Naive thymus-derived CD4-positive, alpha-beta T cell (primary cell): ENCODE measurements at regions not wholly inside any gene's neighbourhood (a gene's known extent, or its start where the extent isn't known, plus 50 kb on each side); places are given as distances from the start of the nearest gene placed in this dataset.
A peak's percentile ranks its signal among the peaks of the same experiment; 100 is the strongest.

Experiments
- ATAC-seq: fragments of 150-1000 bp; cut with Tn5 transposase; 2 replicates; pipeline ENCODE4 v1.10.0; 2021; ENCODE audit warnings: mild to moderate bottlenecking, moderate library complexity
- CTCF ChIA-PET: fragments of 350-600 bp; sonication (Branson Sonifier 250); formaldehyde crosslinking; loops from one replicate; lab custom pipeline; 2021; ENCODE audit warnings: antibody characterized with exemption; lab: Charles Lee
- POLR2A ChIA-PET: fragments of 350-600 bp; sonication (Branson Sonifier 250); formaldehyde crosslinking; loops from one replicate; lab custom pipeline; 2021; ENCODE audit warnings: antibody characterized with exemption, inconsistent platforms; lab: Charles Lee
- DNase-seq, 9 donors: peaks; one replicate each; pipeline versions ENCODE4 v3.0.0 to v3.0.0-alpha.2; 2020 to 2022; ENCODE audit warnings: mixed read lengths in 1 of 9
- H3K27ac ChIP-seq: one replicate; pipeline ENCODE4 v1.7.0; 2013; ENCODE audit warnings: mild to moderate bottlenecking, low read depth, low read length, moderate library complexity
- H3K27me3 ChIP-seq, 2 donors: one replicate each; pipeline ENCODE4 v1.7.0; 2013; ENCODE audit warnings: low read length in 2 of 2, mild to moderate bottlenecking in 2 of 2, moderate library complexity in 2 of 2; ENCODE audit not compliant: control insufficient read depth in 2 of 2, insufficient read depth in 2 of 2
- H3K36me3 ChIP-seq, 3 experiments: 1 replicate in 2 of 3; 2 replicates in 1 of 3; pipeline ENCODE4 v1.7.0; 2013; ENCODE audit warnings: low read length in 3 of 3, mild to moderate bottlenecking in 3 of 3, moderate library complexity in 1 of 3; ENCODE audit not compliant: insufficient read depth in 3 of 3, control insufficient read depth in 2 of 3
- H3K4me1 ChIP-seq, 2 donors: one replicate each; pipeline ENCODE4 v1.7.0; 2013; ENCODE audit warnings: low read length in 2 of 2, mild to moderate bottlenecking in 2 of 2, moderate library complexity in 1 of 2; ENCODE audit not compliant: control insufficient read depth in 2 of 2, insufficient read depth in 2 of 2
- H3K4me3 ChIP-seq: 2 replicates; pipeline ENCODE4 v1.7.0; 2013; ENCODE audit warnings: mild to moderate bottlenecking, low read length
- H3K9me3 ChIP-seq, 3 experiments: 1 replicate in 2 of 3; 2 replicates in 1 of 3; pipeline ENCODE4 v1.7.0; 2013; ENCODE audit warnings: low read length in 3 of 3; ENCODE audit not compliant: control insufficient read depth in 2 of 3
- H3K27ac Mint-ChIP-seq, 9 donors: one replicate each; pipeline ENCODE4 v1.8.0; 2020 to 2022; ENCODE audit warnings: mixed read lengths in 9 of 9, mild to moderate bottlenecking in 8 of 9, moderate library complexity in 5 of 9, inconsistent platforms in 2 of 9
- H3K27me3 Mint-ChIP-seq, 5 donors: one replicate each; pipeline ENCODE4 v1.8.0; 2021 to 2022; ENCODE audit warnings: mixed read lengths in 5 of 5, mild to moderate bottlenecking in 1 of 5
- H3K36me3 Mint-ChIP-seq, 5 donors: one replicate each; pipeline ENCODE4 v1.8.0; 2020 to 2022; ENCODE audit warnings: mixed read lengths in 5 of 5, mild to moderate bottlenecking in 3 of 5, inconsistent platforms in 1 of 5
- H3K4me1 Mint-ChIP-seq, 7 donors: one replicate each; pipeline ENCODE4 v1.8.0; 2020 to 2022; ENCODE audit warnings: mixed read lengths in 7 of 7, mild to moderate bottlenecking in 3 of 7, inconsistent platforms in 1 of 7
- H3K4me3 Mint-ChIP-seq, 10 donors: one replicate each; pipeline ENCODE4 v1.8.0; 2020 to 2022; ENCODE audit warnings: mild to moderate bottlenecking in 10 of 10, mixed read lengths in 10 of 10, moderate library complexity in 6 of 10, inconsistent platforms in 2 of 10
- H3K9me3 Mint-ChIP-seq, 11 donors: one replicate each; pipeline ENCODE4 v1.8.0; 2020 to 2022; ENCODE audit warnings: mixed read lengths in 11 of 11, mild to moderate bottlenecking in 4 of 11, inconsistent platforms in 1 of 11, moderate library complexity in 1 of 11
- intact Hi-C, 2 donors: fragments of 100-400 bp; cut with micrococcal nuclease; formaldehyde crosslinking; loops; one replicate each; pipeline ENCODE4 v1.15.1; 2023

DNA sequence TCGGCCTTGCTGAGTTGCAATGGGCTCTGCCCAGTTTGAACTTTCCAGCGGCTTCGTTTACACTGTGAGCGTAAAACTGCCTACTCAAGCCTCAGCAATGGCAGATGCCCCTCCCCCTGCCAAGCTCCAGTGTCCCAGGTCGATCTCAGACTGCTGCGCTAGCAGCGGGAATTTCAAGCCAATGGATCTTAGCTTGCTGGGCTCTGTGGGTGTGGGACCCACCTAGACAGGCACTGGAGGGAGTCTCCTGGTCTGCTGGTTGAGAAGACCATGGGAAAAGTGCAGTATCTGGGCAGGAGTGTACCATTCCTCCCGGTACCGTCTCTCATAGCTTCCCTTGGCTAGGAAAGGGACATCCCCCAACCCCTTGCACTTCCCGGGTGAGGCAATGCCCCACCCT, 88.2 kb downstream of the KLHL28 start:
- ChIA-PET POLR2A (no interaction called here), CTCF (no interaction called here)
- intact Hi-C loops, result no loop called here
- H3K27ac ChIP-seq, result no peak overlapping the region
- H3K4me3 Mint-ChIP-seq, result no peak overlapping the region
- H3K4me3 ChIP-seq, result no peak overlapping the region
- ATAC-seq (no peak), DNase-seq (no peak)
- peaks cover 0 to 28% (median 25%) of the 10 kb centered on the region in 5 donors for H3K27me3 Mint-ChIP-seq
- H3K36me3 ChIP-seq, result no peaks in the 10 kb centered on the region
- H3K27me3 ChIP-seq, result no peaks in the 10 kb centered on the region
- no peaks in the 10 kb centered on the region for H3K4me1 Mint-ChIP-seq
- peaks cover 0 to 20% (median 7%) of the 10 kb centered on the region in 11 donors for H3K9me3 Mint-ChIP-seq
- no peak overlapping the region for H3K27ac Mint-ChIP-seq
- H3K36me3 Mint-ChIP-seq, result peaks cover 0 to 4% (median 0%) of the 10 kb centered on the region in 5 donors
- no peaks in the 10 kb centered on the region for H3K9me3 ChIP-seq
- H3K4me1 ChIP-seq, result no peaks in the 10 kb centered on the region

- ChIA-PET POLR2A (no interaction called here), CTCF (no interaction called here)
- H3K9me3 Mint-ChIP-seq, result peaks cover 0 to 19% (median 4%) of the 10 kb centered on the region in 11 donors
- H3K27ac Mint-ChIP-seq, result no peak overlapping the region
- H3K27ac ChIP-seq, result no peak overlapping the region
- H3K27me3 ChIP-seq, result no peaks in the 10 kb centered on the region
- no peaks in the 10 kb centered on the region for H3K36me3 ChIP-seq
- no peaks in the 10 kb centered on the region for H3K36me3 Mint-ChIP-seq
- H3K4me1 Mint-ChIP-seq, result no peaks in the 10 kb centered on the region
- H3K4me3 Mint-ChIP-seq, result no peak overlapping the region
- intact Hi-C loops, result no loop called here
- no peak for ATAC-seq
- H3K27me3 Mint-ChIP-seq, result peaks cover 0 to 21% (median 7%) of the 10 kb centered on the region in 5 donors
- H3K4me3 ChIP-seq, result no peak overlapping the region
- no peaks in the 10 kb centered on the region for H3K9me3 ChIP-seq
- no peak for DNase-seq
- H3K4me1 ChIP-seq, result no peaks in the 10 kb centered on the region
Measured at GRCh38 chr14:44866770-44867169, 95.0 kb downstream of the KLHL28 start.

DNA sequence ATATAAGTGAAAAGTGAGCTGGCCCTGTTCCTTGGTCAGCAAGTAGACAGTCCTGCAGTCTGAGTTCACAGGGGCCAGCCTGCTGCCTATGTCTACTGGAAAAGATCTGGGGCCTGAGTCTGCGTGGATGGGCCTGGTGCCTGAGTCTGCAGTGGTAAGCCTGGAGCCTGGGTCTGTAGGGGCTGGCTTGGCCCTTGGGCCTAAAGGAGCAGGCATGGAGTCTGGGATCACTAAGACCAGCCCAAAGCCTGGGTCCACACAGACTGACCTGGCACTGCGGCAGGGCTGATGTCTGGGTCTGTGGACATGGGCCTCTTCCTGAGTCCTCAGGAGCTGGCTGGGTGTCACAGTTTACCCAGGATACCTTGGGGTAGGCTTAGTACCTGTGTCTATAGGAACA, 95.4 kb downstream of the KLHL28 start:
- Histone ChIP-seq H3K9me3 (no peaks in the 10 kb centered on the region), H3K27ac (no peak overlapping the region), H3K36me3 (no peaks in the 10 kb centered on the region), H3K4me1 (no peaks in the 10 kb centered on the region), H3K4me3 (no peak overlapping the region), H3K27me3 (no peaks in the 10 kb centered on the region)
- ChIA-PET CTCF (no interaction called here), POLR2A (no interaction called here)
- no peaks in the 10 kb centered on the region for H3K36me3 Mint-ChIP-seq
- H3K27me3 Mint-ChIP-seq, result peaks cover 0 to 21% (median 7%) of the 10 kb centered on the region in 5 donors
- no peaks in the 10 kb centered on the region for H3K4me1 Mint-ChIP-seq
- DNase-seq, result no peak
- H3K4me3 Mint-ChIP-seq, result no peak overlapping the region
- no peak overlapping the region for H3K27ac Mint-ChIP-seq
- H3K9me3 Mint-ChIP-seq, result peaks cover 0 to 14% (median 4%) of the 10 kb centered on the region in 11 donors
- intact Hi-C loops, result no loop called here
- ATAC-seq, result no peak

- H3K4me1 ChIP-seq, result no peaks in the 10 kb centered on the region
- intact Hi-C loops, result no loop called here
- ChIA-PET POLR2A (no interaction called here), CTCF (no interaction called here)
- H3K4me1 Mint-ChIP-seq, result no peaks in the 10 kb centered on the region
- no peak overlapping the region for H3K4me3 ChIP-seq
- no peaks in the 10 kb centered on the region for H3K36me3 Mint-ChIP-seq
- peaks cover 0 to 7% (median 0%) of the 10 kb centered on the region in 11 donors for H3K9me3 Mint-ChIP-seq
- no peak for ATAC-seq
- H3K36me3 ChIP-seq, result no peaks in the 10 kb centered on the region
- no peak overlapping the region for H3K4me3 Mint-ChIP-seq
- no peaks in the 10 kb centered on the region for H3K27me3 ChIP-seq
- H3K9me3 ChIP-seq, result no peaks in the 10 kb centered on the region
- peaks cover 3 to 27% (median 17%) of the 10 kb centered on the region in 5 donors for H3K27me3 Mint-ChIP-seq
- no peak overlapping the region for H3K27ac ChIP-seq
- DNase-seq, result no peak
- no peak overlapping the region for H3K27ac Mint-ChIP-seq
Measured at GRCh38 chr14:44863271-44863670, 98.5 kb downstream of the KLHL28 start.

- Mint-ChIP-seq H3K9me3 (peaks cover 0 to 4% (median 0%) of the 10 kb centered on the region in 11 donors), H3K4me1 (no peaks in the 10 kb centered on the region), H3K4me3 (no peak overlapping the region), H3K27ac (no peak overlapping the region), H3K27me3 (peaks cover 0 to 41% (median 37%) of the 10 kb centered on the region in 5 donors), H3K36me3 (peaks cover 0 to 7% (median 0%) of the 10 kb centered on the region in 5 donors)
- Histone ChIP-seq H3K27me3 (no peaks in the 10 kb centered on the region), H3K36me3 (no peaks in the 10 kb centered on the region), H3K4me1 (no peaks in the 10 kb centered on the region), H3K4me3 (no peak overlapping the region), H3K27ac (no peak overlapping the region), H3K9me3 (no peaks in the 10 kb centered on the region)
- no peak for ATAC-seq
- intact Hi-C loops, result loop anchor here in 1 of 2 donors (5.0 kb wide), 1 partner anchor 413 kb away; no protein-coding TSS in a partner anchor
- DNase-seq, result peak in 1 of 9 donors; percentile 4
- ChIA-PET CTCF (interaction anchor here (0.6 kb wide), 1 partner anchor 21 kb away, joined by 3 read pairs; no protein-coding TSS in a partner anchor), POLR2A (no interaction called here)
Measured at GRCh38 chr14:44854114-44854513, 107.6 kb downstream of the KLHL28 start.

GRCh38 chr14:44847526-44848309, 114.0 kb downstream of the KLHL28 start:
- no peak for ATAC-seq
- CTCF ChIA-PET, result interaction anchor here (1.1 to 1.5 kb wide), 2 partner anchors 17 to 21 kb away, joined by 3 to 4 read pairs; no protein-coding TSS in a partner anchor
- intact Hi-C loops, result no loop called here

More at GRCh38 chr14:44847526-44848309, 114.0 kb downstream of the KLHL28 start:
- H3K27me3 Mint-ChIP-seq, result peaks cover 2 to 19% (median 8%) of the 10 kb centered on the region in 5 donors
- H3K4me3 Mint-ChIP-seq, result no peak overlapping the region
- H3K36me3 Mint-ChIP-seq, result no peaks in the 10 kb centered on the region
- Histone ChIP-seq H3K4me1 (no peaks in the 10 kb centered on the region), H3K27ac (no peak overlapping the region), H3K9me3 (no peaks in the 10 kb centered on the region), H3K36me3 (no peaks in the 10 kb centered on the region), H3K27me3 (no peaks in the 10 kb centered on the region), H3K4me3 (no peak overlapping the region)
- POLR2A ChIA-PET, result interaction anchor here (0.6 kb wide), 1 partner anchor 35 kb away, joined by 3 read pairs; no protein-coding TSS in a partner anchor
- H3K4me1 Mint-ChIP-seq, result peaks cover 0 to 6% (median 2%) of the 10 kb centered on the region in 7 donors
- no peaks in the 10 kb centered on the region for H3K9me3 Mint-ChIP-seq
- no peak overlapping the region for H3K27ac Mint-ChIP-seq
- DNase-seq, result no peak
